Adrenal gland (tissue), 5 donors: ENCODE measurements at regions not wholly inside any gene's neighbourhood (a gene's known extent, or its start where the extent isn't known, plus 50 kb on each side); places are given as distances from the start of the nearest gene placed in this dataset.

Experiments used
- POLR2A ChIP-seq, 2 donors: fragments of 450-650 bp; IDR thresholded peaks; one replicate each; pipeline ENCODE4 v1.6.1; 2017; ENCODE audit warnings: antibody characterized with exemption in 2 of 2, mild to moderate bottlenecking in 2 of 2, moderate library complexity in 1 of 2
- TF ChIP-seq, protein P1 (sequence below), 6 experiments: fragments of 450-650 bp in 4 of 6; fragments of 200-600 bp in 2 of 6; sonication (generic) in 1 of 6; IDR thresholded peaks; 1 replicate in 5 of 6; 2 replicates in 1 of 6; pipeline versions ENCODE4 v1.5.1 to v1.8.0; 2016 to 2021; ENCODE audit warnings: antibody characterized with exemption in 6 of 6, mild to moderate bottlenecking in 2 of 6, moderate library complexity in 1 of 6
- donor health status: DM: no; HTN: no; CAD: no.

DNA sequence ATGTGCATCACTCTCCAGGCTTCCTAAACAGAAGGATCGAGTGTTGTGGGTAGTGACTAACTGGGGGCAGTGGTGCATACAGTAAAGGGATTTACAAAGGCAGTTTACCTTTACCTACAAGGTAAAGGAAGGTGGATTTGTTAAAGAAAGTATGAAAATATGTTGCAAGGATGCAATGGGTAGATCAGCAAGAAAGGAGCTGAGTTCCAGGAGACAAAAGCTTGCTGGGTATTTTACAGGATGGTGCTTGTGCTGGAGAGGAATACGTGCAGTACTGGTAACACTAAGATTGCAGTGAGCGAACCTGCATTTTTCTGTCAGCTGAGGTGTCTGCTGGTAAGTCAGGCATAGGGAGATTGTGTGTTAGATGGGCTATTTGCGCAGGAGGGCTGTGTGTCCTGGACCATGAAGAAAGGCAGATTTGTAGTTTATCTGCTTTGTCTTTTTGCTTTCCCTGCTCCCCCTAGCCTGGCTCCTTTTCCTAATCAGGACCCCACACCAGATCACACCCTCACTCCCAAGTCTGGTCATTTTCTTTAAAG, 304.6 kb downstream of the THBS2 start:
- TF ChIP-seq, protein P1, sequence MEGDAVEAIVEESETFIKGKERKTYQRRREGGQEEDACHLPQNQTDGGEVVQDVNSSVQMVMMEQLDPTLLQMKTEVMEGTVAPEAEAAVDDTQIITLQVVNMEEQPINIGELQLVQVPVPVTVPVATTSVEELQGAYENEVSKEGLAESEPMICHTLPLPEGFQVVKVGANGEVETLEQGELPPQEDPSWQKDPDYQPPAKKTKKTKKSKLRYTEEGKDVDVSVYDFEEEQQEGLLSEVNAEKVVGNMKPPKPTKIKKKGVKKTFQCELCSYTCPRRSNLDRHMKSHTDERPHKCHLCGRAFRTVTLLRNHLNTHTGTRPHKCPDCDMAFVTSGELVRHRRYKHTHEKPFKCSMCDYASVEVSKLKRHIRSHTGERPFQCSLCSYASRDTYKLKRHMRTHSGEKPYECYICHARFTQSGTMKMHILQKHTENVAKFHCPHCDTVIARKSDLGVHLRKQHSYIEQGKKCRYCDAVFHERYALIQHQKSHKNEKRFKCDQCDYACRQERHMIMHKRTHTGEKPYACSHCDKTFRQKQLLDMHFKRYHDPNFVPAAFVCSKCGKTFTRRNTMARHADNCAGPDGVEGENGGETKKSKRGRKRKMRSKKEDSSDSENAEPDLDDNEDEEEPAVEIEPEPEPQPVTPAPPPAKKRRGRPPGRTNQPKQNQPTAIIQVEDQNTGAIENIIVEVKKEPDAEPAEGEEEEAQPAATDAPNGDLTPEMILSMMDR (IDR thresholded peaks at IDR 0.05) = no peak
- TF ChIP-seq POLR2A (IDR thresholded peaks at IDR 0.05) = no peak
